HepG2 (cell line): ENCODE measurements at regions not wholly inside any gene's neighbourhood (a gene's known extent, or its start where the extent isn't known, plus 50 kb on each side); places are given as distances from the start of the nearest gene placed in this dataset.

Source experiments
- ATAC-seq: fragments of 200-7000 bp; cut with Tn5 transposase; 3 replicates; pipeline ENCODE4 v1.9.1; 2020; ENCODE audit warnings: mild to moderate bottlenecking, moderate library complexity
- BruUV-seq: library from RNA; stranded (reverse); fragments of 400-500 nt; replicated peaks from 2 replicates; lab custom pipeline; 2021; lab: Mats Ljungman, UMichigan
- CTCF ChIA-PET: fragments of 300-600 bp; formaldehyde crosslinking; extraction: SDS; loops from one replicate; lab custom pipeline; 2021; ENCODE audit warnings: low total read pairs, inconsistent platforms, low intra/inter-chr PET ratio; lab: Yijun Ruan, JAX
- POLR2A ChIA-PET: fragments of 350-600 bp; sonication (Branson Sonifier 250); formaldehyde crosslinking; loops from one replicate; lab custom pipeline; 2020; ENCODE audit warnings: antibody characterized with exemption, inconsistent platforms; lab: Yijun Ruan, JAX
- DNase-seq: peaks from one replicate; pipeline ENCODE4 v3.0.0-alpha.2; 2015; ENCODE audit warnings: low spot score
- FAIRE-seq: peaks from 3 replicates; lab custom pipeline; 2011; peaks lifted over from hg19 to GRCh38; lab: Jason Lieb, UNC
- H2AFZ ChIP-seq: one replicate; pipeline ENCODE4 v1.6.1; 2011; ENCODE audit warnings: low read length, inconsistent platforms
- H3K27ac ChIP-seq: fragments of 300-600 bp; 3 replicates; pipeline ENCODE4 v1.8.0; 2011; ENCODE audit warnings: mixed run types, mild to moderate bottlenecking, mixed read lengths, low read length, inconsistent platforms; ENCODE audit not compliant: insufficient read depth; ENCODE audit errors: extremely low read length
- H3K27me3 ChIP-seq, 2 experiments: fragments of 200-600 bp in 1 of 2; 2 replicates in 1 of 2; 3 replicates in 1 of 2; pipeline versions ENCODE4 v1.6.0 to v1.8.0; 2011; ENCODE audit warnings: low read length in 2 of 2, mild to moderate bottlenecking in 2 of 2, moderate library complexity in 2 of 2, inconsistent platforms in 1 of 2; ENCODE audit not compliant: insufficient read depth in 2 of 2, control insufficient read depth in 1 of 2
- H3K36me3 ChIP-seq, 2 experiments: fragments of 200-600 bp in 1 of 2; replicated peaks in 1 of 2; 2 replicates in 1 of 2; 3 replicates in 1 of 2; pipeline versions ENCODE4 v1.5.1 to v1.8.0; 2011; ENCODE audit warnings: low read length in 2 of 2, inconsistent platforms in 1 of 2; ENCODE audit not compliant: insufficient read depth in 2 of 2, control insufficient read depth in 1 of 2
- H3K4me1 ChIP-seq: 2 replicates; pipeline ENCODE4 v1.5.1; 2012; ENCODE audit warnings: low read length, inconsistent platforms; ENCODE audit not compliant: insufficient read depth
- H3K4me2 ChIP-seq: 2 replicates; pipeline ENCODE4 v1.6.0; 2011; ENCODE audit warnings: low read depth, low read length, inconsistent platforms
- H3K4me3 ChIP-seq, 3 experiments: fragments of 200-600 bp in 1 of 3; sonication (generic), shearing (Covaris generic) in 1 of 3; replicated peaks in 1 of 3; 2 replicates each; pipeline ENCODE4 v1.5.1; 2011 to 2016; ENCODE audit warnings: low read length in 3 of 3, inconsistent platforms in 2 of 3, low read depth in 2 of 3, mild to moderate bottlenecking in 2 of 3, control low read depth in 1 of 3, mixed read lengths in 1 of 3; ENCODE audit not compliant: insufficient read depth in 1 of 3
- H3K79me2 ChIP-seq: one replicate; pipeline ENCODE4 v1.6.1; 2011; ENCODE audit warnings: low read length, inconsistent platforms; ENCODE audit not compliant: insufficient read depth
- H3K9ac ChIP-seq: 2 replicates; pipeline ENCODE4 v1.6.0; 2011; ENCODE audit warnings: mild to moderate bottlenecking, low read depth, low read length, inconsistent platforms; ENCODE audit not compliant: insufficient read depth
- H3K9me3 ChIP-seq: 2 replicates; pipeline ENCODE4 v1.5.1; 2012; ENCODE audit warnings: mild to moderate bottlenecking, low read length
- H4K20me1 ChIP-seq: 2 replicates; pipeline ENCODE4 v1.6.0; 2011; ENCODE audit warnings: inconsistent platforms, mild to moderate bottlenecking, low read length, moderate library complexity; ENCODE audit not compliant: insufficient read depth
- GATAD1 ChIP-seq: IDR thresholded peaks from 2 replicates; pipeline ENCODE4 v1.6.1; 2016; ENCODE audit warnings: missing genetic modification reagents, missing compliant biosample characterization
- HNRNPL ChIP-seq: fragments of 200-400 bp; formaldehyde crosslinking; IDR thresholded peaks from 2 replicates; pipeline ENCODE4 v1.6.1; 2017; ENCODE audit warnings: mild to moderate bottlenecking, low read depth, low read length
- SNAPC5 ChIP-seq: sonication (generic); formaldehyde crosslinking; IDR thresholded peaks from 2 replicates; pipeline ENCODE4 v1.8.1; 2023; ENCODE audit warnings: mild to moderate bottlenecking, missing genetic modification reagents, borderline replicate concordance
- TAF1 ChIP-seq: sonication (generic); formaldehyde crosslinking; IDR thresholded peaks from 2 replicates; pipeline ENCODE4 v1.4.0; 2020; ENCODE audit warnings: missing genetic modification reagents
- XRCC5 ChIP-seq: fragments of 200-400 bp; formaldehyde crosslinking; optimal IDR thresholded peaks from 2 replicates; pipeline ENCODE3; 2017; ENCODE audit warnings: mild to moderate bottlenecking, low read length
- ZBTB20 ChIP-seq: sonication (generic); formaldehyde crosslinking; IDR thresholded peaks from 2 replicates; pipeline ENCODE4 v1.8.1; 2023; ENCODE audit warnings: missing genetic modification reagents, low read depth, mild to moderate bottlenecking, borderline replicate concordance
- ZFP36 ChIP-seq: fragments of 150-350 bp; IDR thresholded peaks from 2 replicates; pipeline ENCODE4 v1.6.1; 2018; ENCODE audit warnings: borderline replicate concordance, low read length, low read depth; ENCODE audit not compliant: partially characterized antibody
- ZNF3 ChIP-seq: IDR thresholded peaks from 2 replicates; pipeline ENCODE4 v1.7.0; 2017; ENCODE audit warnings: inconsistent platforms
- ZNF501 ChIP-seq: sonication (generic); formaldehyde crosslinking; IDR thresholded peaks from 2 replicates; pipeline ENCODE4 v1.5.1; 2020; ENCODE audit warnings: mild to moderate bottlenecking, moderate library complexity, missing genetic modification reagents
- ZNF839 ChIP-seq: sonication (generic); formaldehyde crosslinking; IDR thresholded peaks from 2 replicates; pipeline ENCODE4 v1.4.0; 2020; ENCODE audit warnings: missing genetic modification reagents, mild to moderate bottlenecking, borderline replicate concordance
- WGBS: methylation state at CpG from one replicate; pipeline ENCODE4 v1.1.6; 2017; ENCODE audit warnings: low lambda C conversion rate; 5-methylcytosine and 5-hydroxymethylcytosine counted together
- in situ Hi-C: cut with HindIII; loops from 2 replicates; pipeline ENCODE4 v1.10.0; 2017; ENCODE audit warnings: low pct_unique_long_range_greater_than_20kb; ENCODE audit not compliant: extremely low pct_ligation_motif_present
- intact Hi-C: fragments of 100-400 bp; cut with micrococcal nuclease; formaldehyde crosslinking; loops from one replicate; pipeline ENCODE4 v1.10.0; 2022; ENCODE audit not compliant: unreplicated experiment

DNA sequence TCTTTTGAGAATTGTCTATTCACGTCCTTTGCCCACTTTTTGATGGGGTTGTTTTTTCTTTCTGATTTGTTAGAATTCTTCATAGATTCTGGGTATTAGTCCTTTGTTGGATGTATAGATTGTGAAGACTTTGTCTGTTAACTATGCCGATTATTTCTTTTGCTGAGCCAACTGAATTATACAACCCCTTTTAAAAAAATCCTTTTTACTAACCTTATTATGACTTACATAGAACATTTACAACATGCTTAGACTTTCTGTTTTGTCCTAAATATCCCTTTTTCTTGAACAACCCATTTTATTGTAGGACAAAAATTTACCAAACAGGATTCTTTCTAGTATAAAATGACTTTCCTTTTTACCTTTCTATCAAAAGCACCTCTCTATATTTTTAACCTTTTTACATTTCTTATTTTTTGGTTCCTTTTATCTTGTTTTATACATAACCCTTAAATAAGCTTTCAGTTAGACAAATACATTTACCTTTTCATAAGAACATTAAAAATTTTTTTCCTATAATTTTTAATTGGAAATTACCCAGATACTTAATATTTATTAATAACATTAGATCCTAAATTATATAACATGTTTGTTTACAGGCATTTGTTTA, 70.4 kb upstream of the TTLL7 start:
- Histone ChIP-seq H4K20me1 (no peaks in the 10 kb centered on the region), H3K9me3 (peaks cover 14% of the 10 kb centered on the region), H3K36me3 (no peaks in the 10 kb centered on the region), H3K4me2 (no peak overlapping the region), H2AFZ (no peak overlapping the region), H3K79me2 (no peaks in the 10 kb centered on the region), H3K27ac (no peak overlapping the region), H3K4me1 (no peaks in the 10 kb centered on the region), H3K4me3 (no peak overlapping the region), H3K27me3 (no peaks in the 10 kb centered on the region), H3K9ac (no peak overlapping the region)
- WGBS: 69% methylated on average over 2 of the region's 2 CpGs
- TF ChIP-seq GATAD1 (CRISPR knock-in tag) (no peak), XRCC5 (no peak), ZNF839 (CRISPR knock-in tag) (no peak), HNRNPL (no peak), SNAPC5 (CRISPR knock-in tag) (no peak), ZBTB20 (CRISPR knock-in tag) (no peak), ZFP36 (peak; percentile 61)
- CTCF ChIA-PET: no interaction called here
- in situ Hi-C loops (no loop called here), intact Hi-C loops (no loop called here)
- FAIRE-seq (no peak), DNase-seq (no peak), ATAC-seq (no peak)
- POLR2A ChIA-PET: no interaction called here
- BruUV-seq: no TSS peak

DNA sequence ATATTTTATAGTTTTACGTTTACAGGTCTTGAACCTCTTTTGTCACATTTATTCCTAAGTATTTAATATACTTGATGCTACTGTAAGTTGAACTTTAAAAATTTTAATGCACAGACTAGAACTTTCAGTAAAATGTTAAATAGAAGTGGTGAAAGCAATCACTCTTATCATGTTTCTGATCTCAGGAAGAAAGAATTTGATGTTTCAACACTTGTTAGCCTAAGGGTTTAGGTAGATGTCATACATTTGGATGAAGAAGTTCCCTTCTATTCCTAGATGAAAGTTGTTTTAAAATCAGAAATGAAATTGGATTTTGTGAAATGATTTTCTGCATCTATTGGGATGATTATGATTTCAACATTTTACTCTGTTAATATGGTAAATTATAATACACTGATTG, 63.6 kb upstream of the TTLL7 start:
- no peaks in the 10 kb centered on the region for H3K4me1 ChIP-seq
- CTCF ChIA-PET: no interaction called here
- no peak overlapping the region for H3K27ac ChIP-seq
- FAIRE-seq (no peak), DNase-seq (no peak), ATAC-seq (no peak)
- no TSS peak for BruUV-seq
- H3K27me3 ChIP-seq: no peaks in the 10 kb centered on the region; a peak in 1 of 5 replicates
- H3K79me2 ChIP-seq: no peaks in the 10 kb centered on the region
- H3K9me3 ChIP-seq: no peaks in the 10 kb centered on the region
- no peak overlapping the region for H3K4me2 ChIP-seq
- H3K9ac ChIP-seq: no peak overlapping the region
- H2AFZ ChIP-seq: no peak overlapping the region
- no peaks in the 10 kb centered on the region for H4K20me1 ChIP-seq
- TF ChIP-seq TAF1 (no peak), ZNF3 (CRISPR knock-in tag) (no peak), ZNF501 (no peak)
- POLR2A ChIA-PET: no interaction called here
- 36% methylated on average over 1 of the region's 1 CpG for WGBS
- no peaks in the 10 kb centered on the region for H3K36me3 ChIP-seq
- no peak overlapping the region for H3K4me3 ChIP-seq
- intact Hi-C loops (no loop called here), in situ Hi-C loops (no loop called here)
